GM19467 (cell line): ENCODE measurements at regions not wholly inside any gene's neighbourhood (a gene's known extent, or its start where the extent isn't known, plus 50 kb on each side); places are given as distances from the start of the nearest gene placed in this dataset.

Experiments
- ATAC-seq: cut with Tn5 transposase; IDR thresholded peaks from one replicate; pipeline ENCODE4 v1.9.1; 2021; ENCODE audit warnings: mild to moderate bottlenecking, moderate library complexity; ENCODE audit not compliant: unreplicated experiment

DNA sequence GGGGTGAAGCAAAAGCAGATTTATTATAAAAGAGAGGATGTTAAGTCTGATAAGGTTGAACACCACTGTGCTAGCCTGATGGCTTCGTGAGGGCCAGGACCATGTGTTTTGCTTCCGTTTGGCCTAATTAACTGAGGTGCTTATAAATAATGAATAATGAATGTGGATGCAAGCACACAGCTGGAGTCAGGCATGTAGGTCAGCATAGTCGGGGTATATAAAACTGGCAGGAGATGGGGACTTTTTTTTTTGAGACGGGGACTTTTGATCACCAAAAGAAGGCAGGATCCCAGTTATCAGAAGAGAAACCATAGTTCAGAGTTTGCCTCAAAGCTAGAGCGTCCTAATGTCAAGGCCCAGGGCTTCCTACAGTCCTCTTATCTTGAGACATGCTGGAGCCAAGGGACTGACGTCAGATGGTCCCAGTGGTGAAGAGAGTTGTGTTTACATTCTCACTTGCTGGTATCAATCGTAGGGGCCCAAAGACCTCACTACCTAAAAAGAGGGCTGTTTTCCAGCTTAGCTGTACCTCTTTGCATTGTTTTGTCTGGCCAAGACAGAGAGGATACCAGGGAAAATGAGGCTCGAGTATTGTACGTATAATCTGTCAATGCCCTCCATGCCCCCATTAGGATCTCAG lies 50.4 kb downstream of the RTL9 start:
- ATAC-seq = no peak

DNA sequence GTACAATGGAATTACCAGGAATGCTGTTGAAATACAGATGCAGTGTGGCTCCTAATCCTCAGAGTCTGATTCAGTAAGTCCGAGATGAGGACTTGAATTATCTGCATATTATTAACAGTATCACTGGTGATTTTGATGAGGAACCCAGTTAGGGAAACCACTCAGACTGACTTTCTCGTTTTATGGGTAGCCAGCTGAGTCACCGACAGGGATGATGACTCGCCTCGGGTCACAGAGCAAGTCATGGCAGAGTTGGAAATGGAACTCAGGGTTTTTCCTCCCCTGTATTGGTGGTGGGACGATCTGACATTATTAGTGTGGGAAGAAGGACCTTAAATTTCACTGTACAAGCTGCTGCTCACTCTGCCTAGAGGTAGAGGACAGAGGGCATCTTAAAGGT lies 51.3 kb downstream of the RTL9 start:
- ATAC-seq = no peak

- no peak for ATAC-seq
Measured at GRCh38 chrX:110410603-110411002, 52.0 kb downstream of the RTL9 start.

DNA sequence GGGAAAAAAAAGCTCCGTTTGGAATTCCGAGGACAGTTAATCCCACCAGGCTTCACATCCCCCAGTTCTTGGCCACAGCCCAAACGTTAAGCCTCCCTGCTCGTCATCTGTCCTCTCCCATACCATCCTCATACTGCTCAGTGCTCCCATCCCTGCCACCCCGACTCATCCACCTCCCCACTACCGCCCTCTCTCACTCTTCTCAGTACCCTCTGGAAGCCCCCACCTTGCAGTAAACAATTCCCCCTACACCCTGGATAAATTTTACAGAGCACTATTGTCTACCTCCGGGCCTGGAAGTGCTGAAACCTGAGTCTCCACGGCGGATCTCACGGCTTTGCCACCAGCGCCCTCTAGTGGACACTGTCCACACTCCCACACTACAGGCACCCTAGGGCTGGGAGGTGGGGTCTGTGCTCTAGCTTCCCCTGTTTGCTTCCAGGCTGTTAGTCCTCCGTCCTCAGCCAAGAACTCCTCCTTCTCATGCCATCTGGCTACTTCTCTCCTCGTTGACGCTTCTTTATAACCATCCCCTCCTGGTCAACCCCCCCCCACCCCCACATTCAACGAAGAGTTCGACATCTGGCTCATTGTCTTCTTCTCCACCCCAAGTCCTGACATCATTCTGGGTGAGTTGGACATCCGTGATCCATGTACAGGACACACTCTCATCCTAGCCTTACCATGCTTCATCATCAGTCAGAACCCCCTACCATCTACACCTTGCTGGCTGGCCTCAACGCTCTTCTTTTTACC lies 54.5 kb downstream of the RTL9 start:
- peak; percentile 59 for ATAC-seq

DNA sequence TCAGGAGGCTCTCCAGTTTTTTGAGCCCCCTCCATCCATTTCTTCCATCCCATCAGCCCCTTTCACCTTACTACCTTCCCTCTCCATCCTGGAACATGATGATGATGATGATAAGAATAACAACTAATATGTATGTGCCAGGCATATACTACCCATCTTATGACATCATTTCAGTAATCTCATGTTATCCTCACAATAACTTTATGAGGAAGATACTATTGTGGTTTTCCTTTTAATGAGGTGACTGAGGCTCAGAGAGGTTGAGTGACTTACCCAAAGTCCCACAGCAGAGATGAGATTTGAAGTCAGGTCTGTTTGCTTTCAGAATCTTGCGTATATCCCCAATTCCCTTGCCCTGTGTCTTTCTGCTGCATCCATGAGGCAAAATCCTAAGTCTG lies 55.1 kb downstream of the RTL9 start:
- ATAC-seq = no peak

DNA sequence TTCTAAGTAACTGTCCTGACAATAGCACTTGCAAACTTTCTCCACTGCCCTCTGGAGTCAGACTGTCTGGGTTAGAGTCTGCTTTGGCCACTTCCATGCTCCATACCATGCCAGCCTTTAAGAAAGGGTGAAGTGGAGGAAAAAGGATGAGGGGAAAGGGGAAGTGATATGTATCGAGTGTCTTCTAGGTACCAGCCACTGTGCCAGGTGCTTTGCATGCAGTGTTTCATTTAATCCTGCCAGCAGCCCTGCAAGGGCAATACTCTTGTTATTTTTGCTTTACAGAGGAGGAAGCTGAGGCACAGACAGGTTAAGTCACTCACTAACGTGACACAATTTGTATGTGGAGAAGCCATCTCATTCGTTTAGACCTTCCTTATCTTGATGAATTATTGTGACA lies 55.6 kb downstream of the RTL9 start:
- ATAC-seq = peak; percentile 20

GRCh38 chrX:110414679-110415439 lies 56.2 kb downstream of the RTL9 start:
- peak; percentile 58 for ATAC-seq

GRCh38 chrX:110415440-110416170 lies 57.0 kb downstream of the RTL9 start:
- no peak for ATAC-seq

DNA sequence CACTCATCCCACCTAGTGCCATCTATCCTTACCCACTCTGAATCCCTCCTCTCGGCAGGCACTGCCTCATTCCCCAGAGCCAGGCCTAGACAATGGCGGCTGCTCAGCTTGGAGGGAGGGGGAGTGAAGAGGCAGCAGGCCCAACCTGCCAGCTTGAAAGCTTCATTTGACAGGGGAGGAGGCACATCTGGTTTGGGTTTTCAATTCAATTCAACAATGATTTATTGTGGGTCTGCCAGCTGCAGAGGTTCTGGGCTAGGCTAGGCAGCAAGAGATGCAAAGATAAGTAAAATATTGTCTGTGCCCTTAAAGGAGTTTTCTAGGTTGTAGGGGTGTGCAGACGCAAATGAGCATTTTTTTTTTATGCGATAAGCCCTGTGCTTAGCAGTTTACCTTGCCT lies 58.5 kb downstream of the RTL9 start:
- no peak for ATAC-seq

DNA sequence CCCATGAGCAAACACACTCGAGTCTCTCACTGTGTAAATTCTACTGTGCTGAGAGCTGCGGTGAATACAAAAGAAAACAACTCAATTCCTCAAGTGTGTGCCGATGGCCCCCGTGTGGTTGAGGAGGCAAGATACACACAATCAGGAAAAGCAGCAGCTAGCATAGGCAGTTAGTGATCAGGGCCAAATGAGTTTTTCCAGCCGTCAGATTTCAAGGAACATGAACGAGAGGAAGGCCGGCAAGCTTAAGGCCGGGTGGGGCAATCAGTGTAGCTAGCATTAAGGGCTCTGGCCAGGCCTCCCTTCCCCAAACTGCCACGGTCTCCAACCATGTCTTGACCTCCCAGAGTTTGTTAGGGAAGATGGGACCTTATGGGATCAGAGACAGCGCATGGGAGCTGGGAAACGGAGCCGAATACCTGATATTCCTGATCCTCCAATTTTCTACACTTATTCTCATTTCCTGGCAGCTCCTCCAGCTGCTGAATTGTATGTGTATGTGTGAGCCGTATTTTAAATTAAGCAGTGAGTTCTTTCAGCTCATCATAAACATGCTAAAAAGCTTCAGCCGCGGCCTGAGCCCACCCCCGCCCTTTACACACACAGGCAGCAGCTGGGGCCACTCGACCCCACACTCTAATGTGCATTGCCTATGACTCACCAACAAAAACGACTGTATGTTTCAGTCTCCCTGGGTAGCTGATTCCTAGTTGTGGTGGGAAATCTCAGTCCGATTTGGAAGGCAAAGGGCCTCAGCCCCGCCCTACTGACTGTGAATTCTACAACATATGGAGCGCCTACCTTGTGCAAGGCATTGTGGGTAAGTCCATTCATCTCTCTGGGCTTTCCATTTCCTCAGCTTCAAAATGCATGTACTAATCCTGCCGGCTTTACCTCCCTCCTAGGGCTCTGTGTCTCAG lies 59.9 kb downstream of the RTL9 start:
- ATAC-seq = no peak

DNA sequence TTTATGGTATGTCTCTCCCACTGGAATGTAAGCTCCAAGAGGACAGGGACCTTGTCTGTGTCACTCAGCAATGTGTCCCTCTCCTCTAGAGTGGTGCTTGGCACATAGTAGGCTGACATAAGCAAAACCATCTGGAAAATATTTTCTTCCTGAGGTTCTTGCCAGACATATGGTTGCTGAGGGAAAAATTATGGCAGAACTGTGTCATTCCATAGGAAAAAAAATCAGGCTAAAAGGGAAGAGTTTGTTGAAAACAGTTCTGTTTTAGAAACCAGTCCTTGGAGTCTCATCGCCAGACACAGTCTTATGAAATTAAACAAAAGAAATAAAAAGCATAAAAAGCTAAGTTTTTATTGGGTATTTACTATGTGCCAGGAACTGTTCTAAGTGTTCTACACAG lies 60.9 kb downstream of the RTL9 start:
- ATAC-seq = no peak

DNA sequence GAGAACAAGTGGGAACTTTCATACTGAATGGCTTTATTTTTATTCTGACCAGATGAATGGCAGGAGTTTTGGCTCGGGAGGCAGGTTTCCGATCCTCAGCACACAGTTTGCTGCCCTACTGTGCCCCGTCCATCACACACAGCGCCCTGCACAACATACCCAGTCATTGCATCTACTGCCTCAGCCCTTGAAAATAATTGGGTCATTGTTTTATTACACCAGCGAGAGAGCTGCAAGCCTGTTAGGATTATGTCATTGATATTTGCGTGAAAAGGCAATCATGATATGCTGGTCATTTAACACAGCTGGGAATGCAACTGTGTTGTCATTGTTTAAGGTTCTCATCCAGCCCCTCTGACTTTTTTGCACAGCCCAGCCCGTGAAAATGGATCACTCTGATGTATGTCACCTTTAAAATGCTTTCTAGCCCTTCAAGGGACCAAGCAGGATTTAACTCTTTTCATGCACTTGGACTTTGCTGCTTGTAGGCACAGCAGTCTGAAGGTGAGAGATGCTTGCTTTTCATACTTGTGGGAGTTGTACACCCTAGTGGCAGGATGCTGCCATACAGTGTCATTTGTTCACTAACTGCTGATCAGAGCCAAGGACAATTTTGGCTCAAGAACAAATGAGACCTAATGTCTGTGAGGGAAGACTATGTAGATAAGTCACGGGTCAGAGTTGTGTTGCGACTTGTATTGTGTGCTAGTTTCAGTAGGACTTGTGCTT lies 62.3 kb downstream of the RTL9 start:
- no peak for ATAC-seq

DNA sequence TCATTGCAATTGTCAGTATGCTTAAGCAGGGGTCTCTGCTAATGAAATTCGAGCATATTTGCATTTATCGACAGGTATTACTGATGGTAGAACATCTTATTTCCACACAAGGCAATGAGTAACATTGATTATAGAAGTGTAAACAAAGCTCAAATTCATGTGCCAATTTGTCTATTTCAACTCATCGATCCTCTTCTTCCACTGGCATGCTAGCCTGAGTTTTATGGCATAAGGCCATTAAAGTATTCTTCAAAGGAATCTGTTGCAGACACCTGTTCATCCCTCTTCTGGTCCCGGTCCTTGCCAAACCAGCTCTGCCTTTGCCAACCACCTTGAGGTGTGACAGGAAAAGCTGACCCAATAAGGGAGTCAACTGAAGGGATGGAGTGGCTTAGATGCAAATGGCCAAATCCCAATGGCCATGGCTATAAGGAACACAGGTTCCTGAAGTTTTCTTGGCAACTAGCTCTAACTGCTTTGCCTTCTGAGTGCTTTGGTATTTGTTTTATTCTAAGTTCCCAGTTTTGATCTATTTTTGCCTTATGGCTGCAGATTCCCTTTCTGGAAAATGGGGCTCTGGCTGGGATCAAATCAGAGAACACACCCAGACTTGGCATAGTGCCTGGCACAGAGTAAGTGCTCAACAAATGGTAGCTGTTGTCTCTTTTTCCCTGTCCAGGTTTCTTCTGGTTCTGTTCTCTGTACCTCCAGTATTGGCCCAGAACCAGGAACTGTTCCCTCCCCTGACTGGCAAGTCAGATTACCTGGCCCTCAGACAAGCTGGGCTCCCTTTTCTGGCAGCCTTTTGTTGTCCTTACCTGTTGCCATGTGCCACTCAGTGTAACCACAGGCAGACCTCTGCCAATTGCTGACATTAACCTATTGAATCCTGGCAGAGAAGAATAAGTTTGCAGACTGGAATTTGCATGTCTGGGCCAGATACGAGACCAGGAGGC lies 63.1 kb downstream of the RTL9 start:
- ATAC-seq = no peak

DNA sequence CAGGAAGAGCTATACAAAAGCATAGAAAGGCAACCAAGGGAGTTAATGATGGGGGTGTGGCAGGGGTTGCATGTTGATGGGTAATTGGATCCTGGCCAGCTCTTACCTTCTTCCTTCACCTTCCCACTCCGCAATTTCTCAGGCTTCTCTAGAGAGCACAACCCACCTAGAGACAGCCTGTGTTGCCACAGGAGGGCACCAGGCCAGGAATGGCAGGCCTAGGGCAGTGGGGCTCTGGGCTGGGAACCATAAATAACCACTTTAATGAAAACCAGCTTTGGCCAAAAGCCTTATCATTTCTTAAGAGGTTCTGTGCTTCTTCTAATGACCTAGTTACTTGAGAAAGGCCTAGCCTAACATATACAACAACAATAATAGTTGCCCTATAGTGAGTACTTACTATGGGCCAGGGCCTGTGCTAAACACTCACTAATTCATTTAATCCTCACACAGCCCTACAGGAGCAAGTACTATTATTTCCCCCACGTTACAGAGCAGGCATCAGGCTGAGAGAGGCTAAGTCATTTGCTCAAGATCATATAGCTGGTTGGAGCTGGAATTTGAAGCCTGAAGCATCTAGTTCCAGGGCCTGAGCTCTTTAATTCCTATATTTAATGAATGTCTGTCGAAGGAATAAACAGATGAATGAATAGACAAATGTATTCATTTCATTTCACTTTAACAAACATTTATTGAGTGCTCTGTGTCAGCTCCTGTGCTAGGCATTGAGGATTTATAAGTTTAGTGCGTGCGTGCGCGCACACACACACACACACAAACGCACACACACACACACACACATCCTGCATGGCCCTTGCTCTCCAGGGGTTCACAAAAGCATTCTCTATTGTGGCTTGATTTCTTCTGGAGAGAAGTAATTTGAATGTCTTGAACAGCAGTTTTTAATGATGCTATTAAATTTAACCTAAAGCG lies 66.8 kb downstream of the RTL9 start:
- no peak for ATAC-seq

- no peak for ATAC-seq
Measured at GRCh38 chrX:110426155-110426504, 67.5 kb downstream of the RTL9 start.

GRCh38 chrX:110427076-110427475 lies 68.4 kb downstream of the RTL9 start:
- no peak for ATAC-seq

- ATAC-seq = no peak
Measured at GRCh38 chrX:110428144-110428543, 69.5 kb downstream of the RTL9 start.
